ENCODE measurements at regions not wholly inside any gene's neighbourhood (a gene's known extent, or its start where the extent isn't known, plus 50 kb on each side); places are given as distances from the start of the nearest gene placed in this dataset.
A peak's percentile ranks its signal among the peaks of the same experiment; 100 is the strongest.

DNA sequence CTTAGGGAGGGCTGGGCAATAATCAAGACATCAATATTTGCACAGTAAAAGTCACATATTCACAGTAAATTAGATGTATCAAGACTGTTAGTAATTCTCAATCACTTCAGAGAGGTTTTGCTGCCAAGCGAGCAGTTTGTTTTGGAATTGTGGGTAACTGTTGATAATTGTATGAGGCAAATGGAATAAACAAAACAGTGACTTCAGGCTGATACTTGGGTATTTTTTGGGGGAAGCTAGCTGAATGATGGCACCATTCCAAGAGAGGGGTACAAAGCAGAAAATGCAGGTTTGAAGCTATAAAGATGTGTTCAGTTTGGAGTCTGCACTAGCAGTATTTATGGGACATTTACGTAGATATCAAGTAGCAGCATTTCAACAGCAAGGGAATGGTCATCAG, 232.8 kb upstream of the ATP2B1 start:
- DNase-seq: no peak

DNA sequence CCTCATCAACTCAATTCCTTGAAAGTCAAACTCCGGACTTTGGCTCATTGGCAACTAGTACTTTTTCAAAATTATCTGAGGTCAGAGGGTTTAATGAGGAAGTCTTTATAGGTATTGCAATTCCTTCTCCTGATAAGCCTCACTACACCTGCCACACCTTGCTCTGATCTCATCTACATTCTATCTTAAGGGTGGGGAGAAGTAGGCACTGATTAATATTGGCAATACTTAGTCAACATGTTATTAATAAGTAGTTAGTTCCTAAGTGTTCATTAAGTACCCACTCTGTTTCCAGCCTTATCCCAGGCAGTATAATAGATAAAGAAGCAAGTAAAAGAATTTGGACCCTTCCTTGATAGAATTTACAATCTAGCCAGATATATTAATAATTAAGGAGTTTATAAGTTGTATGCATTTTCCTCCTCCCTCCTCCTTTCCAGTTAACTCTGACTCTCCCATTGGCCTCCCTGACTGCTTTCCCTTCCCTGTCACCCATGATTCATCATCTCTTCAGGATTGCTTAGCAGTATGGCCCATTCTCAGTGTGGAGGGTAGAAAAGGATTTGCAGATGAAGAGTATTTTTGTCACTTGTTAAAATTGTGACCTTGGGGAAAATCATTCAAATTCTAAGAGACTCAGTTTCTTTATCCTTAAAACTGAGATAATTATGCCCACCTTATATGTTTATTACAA, 231.0 kb upstream of the ATP2B1 start:
- DNase-seq: no peak

DNA sequence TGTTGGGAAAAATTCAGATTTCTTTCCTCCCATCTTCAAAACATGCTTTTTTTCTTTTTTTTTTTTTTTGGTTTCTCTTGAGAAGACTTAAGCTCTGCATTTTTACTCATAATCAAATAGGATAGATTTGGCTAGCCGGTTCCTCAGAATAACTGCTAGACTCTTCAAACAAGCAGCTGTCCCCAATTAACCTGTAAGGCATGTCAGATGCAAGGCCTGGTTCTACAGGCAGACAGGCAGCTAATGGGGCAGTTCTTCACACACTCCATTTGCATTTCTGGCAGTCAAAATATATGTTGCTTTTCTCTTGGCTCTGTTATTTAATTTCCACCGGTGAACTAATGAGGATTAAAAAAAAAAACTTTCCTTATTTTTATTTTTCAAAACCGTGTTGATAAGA, 228.0 kb upstream of the ATP2B1 start:
- DNase-seq: no peak

- DNase-seq: no peak
Observed at GRCh38 chr12:89935850-89936249, 227.2 kb upstream of the ATP2B1 start.

DNA sequence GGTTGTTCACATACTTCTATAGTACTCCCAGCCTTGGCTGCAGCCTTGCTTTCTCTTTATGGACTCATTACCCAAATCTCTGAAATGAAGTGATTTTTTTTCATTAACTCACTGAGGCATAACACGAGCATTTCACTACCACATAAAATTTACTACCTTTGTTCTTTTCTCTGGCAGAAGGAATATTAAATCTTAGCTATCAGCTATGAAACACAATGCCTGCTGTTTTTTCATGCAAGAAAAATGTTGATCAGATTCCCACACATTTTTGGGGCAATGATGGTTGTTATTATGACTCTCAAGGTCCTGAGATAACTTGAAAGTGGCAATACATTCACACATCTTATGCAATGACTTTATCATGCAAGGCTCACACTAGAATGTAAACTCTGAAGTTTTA, 225.3 kb upstream of the ATP2B1 start:
- DNase-seq: no peak

- DNase-seq: no peak
Observed at GRCh38 chr12:89932954-89933353, 224.3 kb upstream of the ATP2B1 start.

DNA sequence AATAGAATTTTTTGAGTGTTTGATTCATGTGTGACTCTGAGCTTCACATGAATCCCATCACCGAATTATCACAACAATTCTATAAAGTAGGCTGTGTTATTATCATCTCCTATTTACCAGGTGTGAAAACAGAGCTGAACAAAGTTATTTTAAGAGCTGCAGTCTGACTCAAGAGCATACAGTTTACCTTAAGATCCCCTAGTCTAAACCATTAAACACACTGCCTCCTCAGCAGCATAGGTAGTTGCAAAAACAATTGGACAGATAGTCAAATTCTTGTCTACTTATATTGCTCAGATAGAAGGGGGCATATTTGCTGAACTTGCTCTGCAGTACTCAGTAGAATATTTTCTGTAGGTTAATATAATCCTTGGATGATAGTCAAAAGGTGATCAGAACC, 219.8 kb upstream of the ATP2B1 start:
- DNase-seq: no peak

DNA sequence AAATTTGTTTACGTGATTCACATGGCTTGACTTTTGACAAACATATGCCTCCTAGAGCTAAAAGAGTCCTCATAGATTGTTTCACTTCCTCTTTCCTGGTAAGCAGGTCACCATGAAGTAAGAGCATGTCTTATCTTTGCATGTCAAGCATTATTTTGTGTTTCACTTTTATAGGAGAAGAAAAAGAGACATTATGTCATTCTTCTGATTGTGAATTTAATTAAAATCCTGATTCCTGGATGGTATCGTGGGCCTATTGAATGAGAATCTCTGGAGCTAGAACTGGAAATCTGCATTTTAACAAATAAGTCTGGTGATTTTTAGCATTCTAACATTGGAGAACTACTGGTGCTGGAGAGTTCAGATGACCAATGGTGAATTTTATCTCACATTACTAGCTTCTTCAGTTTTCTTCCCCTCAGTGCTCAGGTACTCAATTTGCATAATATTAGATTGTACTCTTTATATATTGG, 218.6 kb upstream of the ATP2B1 start:
- DNase-seq: no peak

DNA sequence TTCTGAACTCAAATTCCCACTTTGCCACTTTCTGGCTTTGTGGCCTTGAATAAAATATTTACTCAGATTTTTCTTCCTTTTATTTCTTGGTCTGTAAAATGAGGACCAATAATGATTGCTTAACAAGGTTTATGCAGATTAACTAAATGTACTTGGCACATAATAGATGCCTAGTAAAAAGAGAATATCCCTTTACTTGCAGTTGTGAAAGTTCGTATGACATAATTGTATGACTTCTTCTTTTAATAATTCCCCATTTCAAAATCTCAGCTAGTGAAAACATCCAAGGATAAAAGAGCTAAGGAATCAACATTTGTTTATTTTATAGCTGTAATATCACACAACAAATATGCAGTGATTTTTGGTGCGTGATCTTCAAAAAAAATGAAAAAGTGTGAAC, 215.6 kb upstream of the ATP2B1 start:
- no peak for DNase-seq

- no peak for DNase-seq
Observed at GRCh38 chr12:89923091-89923490, 214.5 kb upstream of the ATP2B1 start.

DNA sequence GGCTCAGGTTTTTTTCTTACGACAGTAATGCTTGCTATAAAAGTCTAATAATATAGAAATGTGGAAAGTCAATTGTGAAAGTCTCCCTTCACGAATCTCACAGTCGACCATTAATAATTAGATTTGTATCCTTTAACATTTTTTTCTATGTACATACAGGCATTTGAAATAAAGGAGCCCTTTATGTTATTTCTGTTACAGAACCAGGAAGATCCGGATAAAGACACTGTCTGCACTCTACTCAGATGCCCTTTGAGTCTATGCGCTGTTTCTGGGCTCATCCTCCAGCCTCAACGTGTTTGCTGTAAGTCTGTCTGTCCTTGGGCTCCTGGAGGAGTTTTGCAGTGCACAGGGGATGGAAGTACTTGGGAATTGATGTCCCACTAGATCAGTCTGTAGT, 212.2 kb upstream of the ATP2B1 start:
- DNase-seq: no peak

- no peak for DNase-seq
Observed at GRCh38 chr12:89919241-89919906, 210.7 kb upstream of the ATP2B1 start.

DNA sequence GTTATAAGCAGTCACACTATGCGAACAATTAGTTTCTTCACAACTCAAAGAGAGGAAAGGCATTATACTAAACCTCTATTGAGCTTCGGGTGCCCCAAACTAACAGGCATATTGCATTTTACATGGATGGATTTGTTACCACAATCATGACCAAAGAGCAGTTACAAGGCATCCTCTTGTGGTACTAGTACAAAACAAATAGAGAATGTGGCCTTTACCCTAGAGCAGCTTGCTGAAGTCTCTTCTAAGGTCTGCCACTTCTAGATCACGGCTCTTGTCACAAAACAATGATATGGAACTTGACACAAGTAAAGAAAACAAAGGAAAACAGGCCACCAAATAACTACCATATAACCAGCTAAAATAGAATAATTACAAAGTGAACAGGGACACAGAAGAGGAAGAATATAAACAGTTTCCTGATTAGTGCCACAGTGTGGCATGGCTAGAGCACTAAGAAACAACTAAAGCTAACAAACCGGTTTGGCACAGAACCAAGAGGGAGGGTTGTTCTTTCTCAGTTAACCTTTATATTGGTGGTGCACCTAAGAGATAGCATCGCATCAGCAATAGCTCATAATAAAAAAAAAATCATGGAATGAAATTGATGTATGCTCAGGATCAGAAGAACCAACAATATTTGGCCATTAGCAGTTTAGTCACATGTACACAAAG, 209.7 kb upstream of the ATP2B1 start:
- peak; percentile 40 for DNase-seq

GRCh38 chr12:89909753-89910152, 201.1 kb upstream of the ATP2B1 start:
- DNase-seq: no peak

- DNase-seq: no peak
Observed at GRCh38 chr12:89907659-89908058, 199.0 kb upstream of the ATP2B1 start.

DNA sequence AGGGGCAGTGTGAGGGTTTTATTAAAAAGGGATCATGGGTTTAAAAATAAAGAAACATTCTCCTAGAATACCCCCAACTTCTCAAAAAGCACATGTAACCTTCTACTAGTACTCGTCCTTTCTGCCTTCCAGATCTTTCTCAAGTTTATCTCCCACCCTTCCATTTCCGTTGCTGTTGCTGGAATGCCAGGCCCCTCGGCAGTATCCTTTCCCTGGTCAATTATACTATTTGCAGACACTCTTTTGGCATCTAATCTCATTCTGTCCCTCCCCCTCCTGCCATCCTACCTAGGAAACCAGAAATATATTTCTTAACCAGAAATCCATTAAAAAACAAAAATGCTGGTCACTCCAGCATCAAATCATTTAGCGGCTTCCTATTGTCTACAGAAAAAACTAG, 198.2 kb upstream of the ATP2B1 start:
- DNase-seq: no peak

DNA sequence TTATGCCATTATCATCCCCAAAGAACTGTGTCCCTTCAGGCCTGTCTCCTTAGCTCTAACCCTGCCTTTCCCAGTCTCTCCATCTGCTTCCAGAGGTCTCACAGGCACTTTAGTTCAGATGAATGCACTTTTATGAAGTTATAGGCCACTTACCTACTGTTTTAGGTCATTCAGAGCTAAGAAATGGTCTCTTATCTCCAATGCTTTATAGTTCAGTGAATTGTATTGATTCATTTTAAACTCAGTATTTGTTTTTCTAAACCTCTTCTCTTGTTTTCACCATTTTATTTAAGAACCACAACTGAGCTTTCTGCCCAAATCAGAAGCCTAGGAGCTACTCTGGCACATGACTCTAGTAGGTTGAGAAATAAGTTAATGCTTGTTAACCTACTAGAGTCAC, 197.5 kb upstream of the ATP2B1 start:
- DNase-seq: no peak

GRCh38 chr12:89901906-89902642, 193.4 kb upstream of the ATP2B1 start:
- no peak for DNase-seq

GRCh38 chr12:89901319-89901718, 192.7 kb upstream of the ATP2B1 start:
- DNase-seq: no peak

DNA sequence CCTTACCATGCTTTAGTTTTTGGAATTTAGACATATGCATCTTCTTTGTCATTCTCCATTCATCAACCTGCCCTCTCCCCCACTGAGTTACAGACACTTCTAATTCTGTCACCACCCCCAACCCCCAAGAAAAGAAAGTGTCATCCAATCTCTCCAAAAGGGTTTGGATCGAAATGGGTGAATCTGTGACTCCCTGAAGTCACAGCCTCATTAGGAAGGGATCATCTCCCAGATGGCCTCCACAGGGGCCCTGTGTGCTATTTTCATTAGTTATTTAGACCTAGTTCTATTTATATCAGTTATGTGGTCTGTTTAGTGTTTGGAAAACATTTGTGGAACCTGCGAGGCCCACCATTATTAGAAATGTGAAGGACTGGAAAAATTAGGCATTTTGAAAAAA, 191.0 kb upstream of the ATP2B1 start:
- no peak for DNase-seq

DNA sequence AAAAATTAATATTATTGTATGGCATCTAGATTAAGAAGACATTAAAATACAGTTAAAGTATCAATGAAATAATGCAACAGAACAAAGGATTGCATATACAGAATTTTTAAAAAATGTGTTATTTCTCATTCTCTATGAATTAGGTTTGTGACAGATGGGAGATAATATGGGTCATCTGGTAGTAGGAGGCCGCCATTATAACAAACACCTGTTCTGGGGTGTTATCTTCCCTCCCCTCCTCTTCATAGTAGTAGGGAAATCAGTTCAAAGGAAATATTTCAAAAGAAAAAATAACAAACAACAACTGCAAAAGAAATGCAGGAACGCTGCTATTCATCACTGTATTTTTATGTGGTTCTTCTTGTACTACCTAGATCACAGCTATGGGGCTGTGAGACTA, 187.0 kb upstream of the ATP2B1 start:
- no peak for DNase-seq

GRCh38 chr12:89895101-89895500, 186.5 kb upstream of the ATP2B1 start:
- DNase-seq: no peak

GRCh38 chr12:89893972-89894706, 185.5 kb upstream of the ATP2B1 start:
- no peak for DNase-seq
